IMR-90 (cell line): ENCODE measurements at regions not wholly inside any gene's neighbourhood (a gene's known extent, or its start where the extent isn't known, plus 50 kb on each side); places are given as distances from the start of the nearest gene placed in this dataset.

Experiments
- ATAC-seq: fragments of 200-7000 bp; cut with Tn5 transposase; 2 replicates; pipeline ENCODE4 v1.9.1; 2020; ENCODE audit warnings: low read depth, mild to moderate bottlenecking, moderate library complexity
- BruUV-seq: library from RNA; stranded (reverse); fragments of 400-500 nt; replicated peaks from 2 replicates; lab custom pipeline; 2021; lab: Mats Ljungman, UMichigan
- CTCF ChIA-PET: fragments of 300-600 bp; formaldehyde crosslinking; extraction: SDS; loops from one replicate; lab custom pipeline; 2021; ENCODE audit warnings: antibody characterized with exemption; lab: Yijun Ruan, JAX
- POLR2A ChIA-PET: fragments of 300-600 bp; sonication (Branson Sonifier 250); formaldehyde crosslinking; loops from one replicate; lab custom pipeline; 2022; ENCODE audit warnings: antibody characterized with exemption; ENCODE audit not compliant: unreplicated experiment; lab: Charles Lee
- DNase-seq: peaks from one replicate; pipeline ENCODE4 v3.0.0; 2013
- H2AFZ ChIP-seq: replicated peaks from 2 replicates; pipeline ENCODE3; 2013; ENCODE audit warnings: low read length, mild to moderate bottlenecking; ENCODE audit not compliant: poor library complexity
- H2AK5ac ChIP-seq: 2 replicates; pipeline ENCODE4 v1.6.1; 2013; ENCODE audit warnings: low read depth, low read length, inconsistent platforms
- H2AK9ac ChIP-seq: replicated peaks from 2 replicates; pipeline ENCODE3; 2013; ENCODE audit warnings: mild to moderate bottlenecking, low read depth, low read length, moderate library complexity; ENCODE audit not compliant: poor library complexity
- H2BK120ac ChIP-seq: 2 replicates; pipeline ENCODE4 v1.6.1; 2013; ENCODE audit warnings: low read depth, low read length, inconsistent platforms
- H2BK15ac ChIP-seq: 3 replicates; pipeline ENCODE4 v1.6.1; 2013; ENCODE audit warnings: low read depth, low read length, inconsistent platforms
- H2BK20ac ChIP-seq: 2 replicates; pipeline ENCODE4 v1.6.1; 2013; ENCODE audit warnings: low read depth, mild to moderate bottlenecking, inconsistent platforms, low read length, moderate library complexity
- H2BK5ac ChIP-seq: 2 replicates; pipeline ENCODE4 v1.6.1; 2013; ENCODE audit warnings: mild to moderate bottlenecking, low read depth, low read length, inconsistent platforms; ENCODE audit not compliant: poor library complexity, severe bottlenecking
- H3K14ac ChIP-seq: replicated peaks from 2 replicates; pipeline ENCODE4 v1.6.1; 2013; ENCODE audit warnings: low read depth, low read length, inconsistent platforms
- H3K18ac ChIP-seq: 2 replicates; pipeline ENCODE4 v1.6.1; 2013; ENCODE audit warnings: low read depth, low read length, control low read depth
- H3K23ac ChIP-seq: 2 replicates; pipeline ENCODE4 v1.6.1; 2013; ENCODE audit warnings: low read depth, low read length, inconsistent platforms
- H3K27ac ChIP-seq: 2 replicates; pipeline ENCODE4 v1.5.1; 2013; ENCODE audit warnings: mild to moderate bottlenecking, control low read depth, low read length; ENCODE audit not compliant: insufficient read depth
- H3K27me3 ChIP-seq: 2 replicates; pipeline ENCODE4 v1.6.1; 2013; ENCODE audit warnings: low read length; ENCODE audit not compliant: control insufficient read depth, insufficient read depth
- H3K36me3 ChIP-seq: 2 replicates; pipeline ENCODE4 v1.6.1; 2013; ENCODE audit warnings: low read length, mixed read lengths; ENCODE audit not compliant: control insufficient read depth, insufficient read depth
- H3K4ac ChIP-seq: 2 replicates; pipeline ENCODE4 v1.6.1; 2013; ENCODE audit warnings: low read depth, low read length, inconsistent platforms
- H3K4me1 ChIP-seq: 2 replicates; pipeline ENCODE4 v1.6.1; 2013; ENCODE audit warnings: low read length, mixed read lengths; ENCODE audit not compliant: control insufficient read depth, insufficient read depth
- H3K4me2 ChIP-seq: 2 replicates; pipeline ENCODE4 v1.6.1; 2013; ENCODE audit warnings: low read depth, mild to moderate bottlenecking, control low read depth, low read length, moderate library complexity
- H3K4me3 ChIP-seq: 2 replicates; pipeline ENCODE4 v1.5.1; 2013; ENCODE audit warnings: low read depth, mild to moderate bottlenecking, control low read depth, low read length, moderate library complexity; ENCODE audit not compliant: insufficient read depth
- H3K56ac ChIP-seq: 2 replicates; pipeline ENCODE4 v1.6.1; 2013; ENCODE audit warnings: low read length, inconsistent platforms; ENCODE audit not compliant: insufficient read depth; ENCODE audit errors: extremely low read depth
- H3K79me1 ChIP-seq, 2 experiments: 2 replicates each; pipeline ENCODE4 v1.6.1; 2013; ENCODE audit warnings: low read length in 2 of 2, inconsistent platforms in 1 of 2, low read depth in 1 of 2
- H3K9ac ChIP-seq: 2 replicates; pipeline ENCODE4 v1.6.1; 2013; ENCODE audit warnings: low read depth, low read length, control low read depth
- H3K9me1 ChIP-seq: 2 replicates; pipeline ENCODE4 v1.6.1; 2013; ENCODE audit warnings: low read length, inconsistent platforms; ENCODE audit not compliant: insufficient read depth
- H3K9me3 ChIP-seq: 2 replicates; pipeline ENCODE4 v1.6.1; 2013; ENCODE audit warnings: low read length; ENCODE audit not compliant: control insufficient read depth, insufficient read depth
- H4K20me1 ChIP-seq: 2 replicates; pipeline ENCODE4 v1.6.1; 2013; ENCODE audit warnings: low read length, inconsistent platforms; ENCODE audit not compliant: insufficient read depth
- H4K5ac ChIP-seq: 2 replicates; pipeline ENCODE4 v1.6.1; 2013; ENCODE audit warnings: mild to moderate bottlenecking, low read depth, low read length, control low read depth
- H4K8ac ChIP-seq, 2 experiments: 2 replicates each; pipeline ENCODE4 v1.6.1; 2013; ENCODE audit warnings: low read depth in 2 of 2, low read length in 2 of 2, control low read depth in 1 of 2, inconsistent platforms in 1 of 2
- H4K91ac ChIP-seq: 2 replicates; pipeline ENCODE4 v1.6.1; 2013; ENCODE audit warnings: low read depth, low read length, inconsistent platforms; ENCODE audit not compliant: insufficient read depth
- CEBPB ChIP-seq: IDR thresholded peaks from 2 replicates; pipeline ENCODE4 v1.6.1; 2012; ENCODE audit warnings: low read depth, low read length, improper control_type of control experiment
- FOS ChIP-seq: fragments of 150-350 bp; IDR thresholded peaks from 2 replicates; pipeline ENCODE4 v1.6.1; 2016; ENCODE audit warnings: low read depth, low read length
- MAFK ChIP-seq: IDR thresholded peaks from 2 replicates; pipeline ENCODE4 v1.6.1; 2012; ENCODE audit warnings: low read depth, low read length, improper control_type of control experiment
- MXI1 ChIP-seq: IDR thresholded peaks from 2 replicates; pipeline ENCODE4 v1.6.1; 2012; ENCODE audit warnings: low read depth, mild to moderate bottlenecking, low read length, moderate library complexity, borderline replicate concordance
- NFE2L2 ChIP-seq: fragments of 150-350 bp; IDR thresholded peaks from 2 replicates; pipeline ENCODE4 v1.6.1; 2016; ENCODE audit warnings: low read depth, mild to moderate bottlenecking, low read length
- POLR2A ChIP-seq: IDR thresholded peaks from 2 replicates; pipeline ENCODE4 v1.6.1; 2012; ENCODE audit warnings: mild to moderate bottlenecking, low read depth, low read length
- RFX5 ChIP-seq: IDR thresholded peaks from 2 replicates; pipeline ENCODE4 v1.8.0; 2012; ENCODE audit warnings: low read depth, mild to moderate bottlenecking, low read length, moderate library complexity
- WGBS, 2 experiments: methylation state at CpG; one replicate each; pipeline versions ENCODE4 v1.1.5 to v1.1.7; 2013; ENCODE audit warnings: missing lambda C conversion rate in 2 of 2; ENCODE audit not compliant: insufficient read length in 1 of 2; ENCODE audit errors: extremely low coverage in 2 of 2; 5-methylcytosine and 5-hydroxymethylcytosine counted together
- dilution Hi-C: fragments of 300-500 bp; cut with HindIII; formaldehyde crosslinking; loops from one replicate; pipeline ENCODE4 v1.14.3; 2018; ENCODE audit warnings: low sequenced_read_pairs; ENCODE audit not compliant: unreplicated experiment
- in situ Hi-C: fragments of 300-500 bp; cut with MboI; formaldehyde crosslinking; loops from 3 replicates; pipeline ENCODE4 v1.14.3; 2019; ENCODE audit warnings: low sequenced_read_pairs, inconsistent platforms, mixed read lengths
- intact Hi-C: fragments of 100-400 bp; cut with micrococcal nuclease; formaldehyde crosslinking; loops from 2 replicates; pipeline ENCODE4 v1.10.0; 2022

- TF ChIP-seq FOS, result no peak
These were observed 85.7 kb upstream of the XYLT1 start (continued) for GRCh38 chr16:17556276-17557052.

GRCh38 chr16:17555176-17555575 lies 84.4 kb upstream of the XYLT1 start:
- POLR2A ChIA-PET, result no interaction called here

More at GRCh38 chr16:17555176-17555575, 84.4 kb upstream of the XYLT1 start:
- H2BK120ac ChIP-seq, result peak overlapping the region; percentile 88
- CTCF ChIA-PET, result interaction anchor here (1.0 to 1.9 kb wide), 2 partner anchors 24 to 34 kb away, joined by 3 to 6 read pairs; no protein-coding TSS in a partner anchor
- TF ChIP-seq POLR2A (no peak), FOS (no peak), MAFK (no peak), MXI1 (no peak), NFE2L2 (no peak), RFX5 (no peak), CEBPB (no peak)
- peaks cover 9% of the 10 kb centered on the region for H3K9me1 ChIP-seq
- no peak overlapping the region for H3K27ac ChIP-seq
- H3K56ac ChIP-seq, result no peak overlapping the region
- H3K18ac ChIP-seq, result no peak overlapping the region
- H2BK15ac ChIP-seq, result no peak overlapping the region
- no peaks in the 10 kb centered on the region for H4K20me1 ChIP-seq
- H2AFZ ChIP-seq, result no peak overlapping the region
- H3K23ac ChIP-seq, result no peak overlapping the region
- WGBS, 2 experiments, result no CpG with 5 or more reads among the region's 5 CpGs
- no TSS peak for BruUV-seq
- dilution Hi-C loops, result no loop called here
- peak; percentile 65 for ATAC-seq
- H3K4me2 ChIP-seq, result no peak overlapping the region
- H2BK20ac ChIP-seq, result peak overlapping the region; percentile 80
- intact Hi-C loops, result no loop called here
- H3K36me3 ChIP-seq, result no peaks in the 10 kb centered on the region
- no peak overlapping the region for H3K9ac ChIP-seq
- no peak overlapping the region for H3K4me3 ChIP-seq
- peak overlapping the region; percentile 77; the same call in 1 of the 2 replicates for H2AK5ac ChIP-seq
- peaks cover 3% of the 10 kb centered on the region for H3K4me1 ChIP-seq
- no peak overlapping the region for H4K5ac ChIP-seq
- peak overlapping the region in 1 of 2 experiments; percentile 37; a peak in 1 of 4 replicates for H4K8ac ChIP-seq
- H3K9me3 ChIP-seq, result no peaks in the 10 kb centered on the region
- H3K27me3 ChIP-seq, result no peaks in the 10 kb centered on the region
- H3K4ac ChIP-seq, result peak overlapping the region; percentile 66
- H3K79me1 ChIP-seq, result no peaks in the 10 kb centered on the region; a peak in 1 of 4 replicates
- H3K14ac ChIP-seq, result 0 out of 2 replicates have a peak overlapping the region, but pooled peaks have one; percentile 12
- in situ Hi-C loops, result no loop called here
- DNase-seq, result peak; percentile 83
- no peak overlapping the region for H2AK9ac ChIP-seq
- H2BK5ac ChIP-seq, result no peak overlapping the region
- peak overlapping the region; percentile 47; the same call in 1 of the 2 replicates for H4K91ac ChIP-seq
